IMR-90 (cell line): ENCODE measurements at regions not wholly inside any gene's neighbourhood (a gene's known extent, or its start where the extent isn't known, plus 50 kb on each side); places are given as distances from the start of the nearest gene placed in this dataset.

Experiments
- ATAC-seq: fragments of 200-7000 bp; cut with Tn5 transposase; 2 replicates; pipeline ENCODE4 v1.9.1; 2020; ENCODE audit warnings: low read depth, mild to moderate bottlenecking, moderate library complexity
- BruUV-seq: library from RNA; stranded (reverse); fragments of 400-500 nt; replicated peaks from 2 replicates; lab custom pipeline; 2021; lab: Mats Ljungman, UMichigan
- CTCF ChIA-PET: fragments of 300-600 bp; formaldehyde crosslinking; extraction: SDS; loops from one replicate; lab custom pipeline; 2021; ENCODE audit warnings: antibody characterized with exemption; lab: Yijun Ruan, JAX
- POLR2A ChIA-PET: fragments of 300-600 bp; sonication (Branson Sonifier 250); formaldehyde crosslinking; loops from one replicate; lab custom pipeline; 2022; ENCODE audit warnings: antibody characterized with exemption; ENCODE audit not compliant: unreplicated experiment; lab: Charles Lee
- DNase-seq: peaks from one replicate; pipeline ENCODE4 v3.0.0; 2013
- H2AFZ ChIP-seq: replicated peaks from 2 replicates; pipeline ENCODE3; 2013; ENCODE audit warnings: low read length, mild to moderate bottlenecking; ENCODE audit not compliant: poor library complexity
- H2AK5ac ChIP-seq: 2 replicates; pipeline ENCODE4 v1.6.1; 2013; ENCODE audit warnings: low read depth, low read length, inconsistent platforms
- H2AK9ac ChIP-seq: replicated peaks from 2 replicates; pipeline ENCODE3; 2013; ENCODE audit warnings: mild to moderate bottlenecking, low read depth, low read length, moderate library complexity; ENCODE audit not compliant: poor library complexity
- H2BK120ac ChIP-seq: 2 replicates; pipeline ENCODE4 v1.6.1; 2013; ENCODE audit warnings: low read depth, low read length, inconsistent platforms
- H2BK15ac ChIP-seq: 3 replicates; pipeline ENCODE4 v1.6.1; 2013; ENCODE audit warnings: low read depth, low read length, inconsistent platforms
- H2BK20ac ChIP-seq: 2 replicates; pipeline ENCODE4 v1.6.1; 2013; ENCODE audit warnings: low read depth, mild to moderate bottlenecking, inconsistent platforms, low read length, moderate library complexity
- H2BK5ac ChIP-seq: 2 replicates; pipeline ENCODE4 v1.6.1; 2013; ENCODE audit warnings: mild to moderate bottlenecking, low read depth, low read length, inconsistent platforms; ENCODE audit not compliant: poor library complexity, severe bottlenecking
- H3K14ac ChIP-seq: replicated peaks from 2 replicates; pipeline ENCODE4 v1.6.1; 2013; ENCODE audit warnings: low read depth, low read length, inconsistent platforms
- H3K18ac ChIP-seq: 2 replicates; pipeline ENCODE4 v1.6.1; 2013; ENCODE audit warnings: low read depth, low read length, control low read depth
- H3K23ac ChIP-seq: 2 replicates; pipeline ENCODE4 v1.6.1; 2013; ENCODE audit warnings: low read depth, low read length, inconsistent platforms
- H3K27ac ChIP-seq: 2 replicates; pipeline ENCODE4 v1.5.1; 2013; ENCODE audit warnings: mild to moderate bottlenecking, control low read depth, low read length; ENCODE audit not compliant: insufficient read depth
- H3K27me3 ChIP-seq: 2 replicates; pipeline ENCODE4 v1.6.1; 2013; ENCODE audit warnings: low read length; ENCODE audit not compliant: control insufficient read depth, insufficient read depth
- H3K36me3 ChIP-seq: 2 replicates; pipeline ENCODE4 v1.6.1; 2013; ENCODE audit warnings: low read length, mixed read lengths; ENCODE audit not compliant: control insufficient read depth, insufficient read depth
- H3K4ac ChIP-seq: 2 replicates; pipeline ENCODE4 v1.6.1; 2013; ENCODE audit warnings: low read depth, low read length, inconsistent platforms
- H3K4me1 ChIP-seq: 2 replicates; pipeline ENCODE4 v1.6.1; 2013; ENCODE audit warnings: low read length, mixed read lengths; ENCODE audit not compliant: control insufficient read depth, insufficient read depth
- H3K4me2 ChIP-seq: 2 replicates; pipeline ENCODE4 v1.6.1; 2013; ENCODE audit warnings: low read depth, mild to moderate bottlenecking, control low read depth, low read length, moderate library complexity
- H3K4me3 ChIP-seq: 2 replicates; pipeline ENCODE4 v1.5.1; 2013; ENCODE audit warnings: low read depth, mild to moderate bottlenecking, control low read depth, low read length, moderate library complexity; ENCODE audit not compliant: insufficient read depth
- H3K56ac ChIP-seq: 2 replicates; pipeline ENCODE4 v1.6.1; 2013; ENCODE audit warnings: low read length, inconsistent platforms; ENCODE audit not compliant: insufficient read depth; ENCODE audit errors: extremely low read depth
- H3K79me1 ChIP-seq, 2 experiments: 2 replicates each; pipeline ENCODE4 v1.6.1; 2013; ENCODE audit warnings: low read length in 2 of 2, inconsistent platforms in 1 of 2, low read depth in 1 of 2
- H3K9ac ChIP-seq: 2 replicates; pipeline ENCODE4 v1.6.1; 2013; ENCODE audit warnings: low read depth, low read length, control low read depth
- H3K9me1 ChIP-seq: 2 replicates; pipeline ENCODE4 v1.6.1; 2013; ENCODE audit warnings: low read length, inconsistent platforms; ENCODE audit not compliant: insufficient read depth
- H3K9me3 ChIP-seq: 2 replicates; pipeline ENCODE4 v1.6.1; 2013; ENCODE audit warnings: low read length; ENCODE audit not compliant: control insufficient read depth, insufficient read depth
- H4K20me1 ChIP-seq: 2 replicates; pipeline ENCODE4 v1.6.1; 2013; ENCODE audit warnings: low read length, inconsistent platforms; ENCODE audit not compliant: insufficient read depth
- H4K5ac ChIP-seq: 2 replicates; pipeline ENCODE4 v1.6.1; 2013; ENCODE audit warnings: mild to moderate bottlenecking, low read depth, low read length, control low read depth
- H4K8ac ChIP-seq, 2 experiments: 2 replicates each; pipeline ENCODE4 v1.6.1; 2013; ENCODE audit warnings: low read depth in 2 of 2, low read length in 2 of 2, control low read depth in 1 of 2, inconsistent platforms in 1 of 2
- H4K91ac ChIP-seq: 2 replicates; pipeline ENCODE4 v1.6.1; 2013; ENCODE audit warnings: low read depth, low read length, inconsistent platforms; ENCODE audit not compliant: insufficient read depth
- FOS ChIP-seq: fragments of 150-350 bp; IDR thresholded peaks from 2 replicates; pipeline ENCODE4 v1.6.1; 2016; ENCODE audit warnings: low read depth, low read length
- MXI1 ChIP-seq: IDR thresholded peaks from 2 replicates; pipeline ENCODE4 v1.6.1; 2012; ENCODE audit warnings: low read depth, mild to moderate bottlenecking, low read length, moderate library complexity, borderline replicate concordance
- NFE2L2 ChIP-seq: fragments of 150-350 bp; IDR thresholded peaks from 2 replicates; pipeline ENCODE4 v1.6.1; 2016; ENCODE audit warnings: low read depth, mild to moderate bottlenecking, low read length
- POLR2A ChIP-seq: IDR thresholded peaks from 2 replicates; pipeline ENCODE4 v1.6.1; 2012; ENCODE audit warnings: mild to moderate bottlenecking, low read depth, low read length
- RAD21 ChIP-seq: IDR thresholded peaks from 2 replicates; pipeline ENCODE4 v1.6.1; 2012; ENCODE audit warnings: low read length, improper control_type of control experiment
- RCOR1 ChIP-seq: IDR thresholded peaks from 2 replicates; pipeline ENCODE4 v1.6.1; 2012; ENCODE audit warnings: mild to moderate bottlenecking, low read length, improper control_type of control experiment; ENCODE audit not compliant: insufficient replicate concordance
- RFX5 ChIP-seq: IDR thresholded peaks from 2 replicates; pipeline ENCODE4 v1.8.0; 2012; ENCODE audit warnings: low read depth, mild to moderate bottlenecking, low read length, moderate library complexity
- SMC3 ChIP-seq: fragments of 150-350 bp; IDR thresholded peaks from 2 replicates; pipeline ENCODE4 v1.6.1; 2016; ENCODE audit warnings: low read depth, mild to moderate bottlenecking, antibody characterized with exemption, low read length, moderate library complexity
- WGBS, 2 experiments: methylation state at CpG; one replicate each; pipeline versions ENCODE4 v1.1.5 to v1.1.7; 2013; ENCODE audit warnings: missing lambda C conversion rate in 2 of 2; ENCODE audit not compliant: insufficient read length in 1 of 2; ENCODE audit errors: extremely low coverage in 2 of 2; 5-methylcytosine and 5-hydroxymethylcytosine counted together
- dilution Hi-C: fragments of 300-500 bp; cut with HindIII; formaldehyde crosslinking; loops from one replicate; pipeline ENCODE4 v1.14.3; 2018; ENCODE audit warnings: low sequenced_read_pairs; ENCODE audit not compliant: unreplicated experiment
- in situ Hi-C: fragments of 300-500 bp; cut with MboI; formaldehyde crosslinking; loops from 3 replicates; pipeline ENCODE4 v1.14.3; 2019; ENCODE audit warnings: low sequenced_read_pairs, inconsistent platforms, mixed read lengths
- intact Hi-C: fragments of 100-400 bp; cut with micrococcal nuclease; formaldehyde crosslinking; loops from 2 replicates; pipeline ENCODE4 v1.10.0; 2022
- TF ChIP-seq, protein P1 (sequence below): conservative IDR thresholded peaks from 2 replicates; pipeline ENCODE4 v1.5.1; 2012; ENCODE audit warnings: mild to moderate bottlenecking, low read depth, low read length, improper control_type of control experiment
- TF ChIP-seq, protein P2 (sequence below): fragments of 150-350 bp; IDR thresholded peaks from 2 replicates; pipeline ENCODE4 v1.6.1; 2017; ENCODE audit warnings: mild to moderate bottlenecking, antibody characterized with exemption, low read length, low read depth
- TF ChIP-seq, protein P3 (sequence below): fragments of 150-350 bp; IDR thresholded peaks from 2 replicates; pipeline ENCODE4 v1.6.1; 2016; ENCODE audit warnings: low read depth, mild to moderate bottlenecking, low read length, moderate library complexity, borderline replicate concordance

DNA sequence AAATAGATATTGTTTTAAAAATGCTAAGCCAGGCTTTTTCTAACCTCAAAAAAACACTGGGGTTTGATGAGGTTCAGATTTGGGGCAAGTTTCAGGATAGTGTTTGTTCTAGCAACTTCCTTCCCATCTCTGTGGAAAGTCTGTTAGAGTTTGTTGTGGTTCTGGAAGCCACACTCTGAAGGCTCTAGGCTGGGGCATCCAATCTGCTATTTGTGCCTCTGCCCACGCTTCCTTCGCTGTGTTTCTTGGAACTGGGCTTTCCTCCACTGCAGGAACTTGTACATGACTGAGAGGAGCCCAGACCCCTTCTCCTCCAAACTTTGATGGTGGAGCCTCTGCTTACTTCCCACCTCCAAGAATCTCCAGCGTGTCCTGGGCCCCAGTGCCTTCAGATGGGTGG lies 108.5 kb upstream of the SLC25A13 start:
- H3K9me1 ChIP-seq, result no peaks in the 10 kb centered on the region
- H3K9ac ChIP-seq, result no peak overlapping the region
- 0 out of 2 replicates have a peak, but pooled peaks cover 1% of the 10 kb centered on the region for H3K27me3 ChIP-seq
- no TSS peak for BruUV-seq
- H4K91ac ChIP-seq, result no peak overlapping the region
- H3K18ac ChIP-seq, result no peak overlapping the region
- in situ Hi-C loops, result no loop called here
- no peak overlapping the region for H3K23ac ChIP-seq
- H3K56ac ChIP-seq, result no peak overlapping the region
- H3K27ac ChIP-seq, result no peak overlapping the region
- H2BK15ac ChIP-seq, result no peak overlapping the region
- H2AK5ac ChIP-seq, result no peak overlapping the region
- H2BK5ac ChIP-seq, result no peak overlapping the region
- H2AK9ac ChIP-seq, result no peak overlapping the region
- TF ChIP-seq, protein P1, sequence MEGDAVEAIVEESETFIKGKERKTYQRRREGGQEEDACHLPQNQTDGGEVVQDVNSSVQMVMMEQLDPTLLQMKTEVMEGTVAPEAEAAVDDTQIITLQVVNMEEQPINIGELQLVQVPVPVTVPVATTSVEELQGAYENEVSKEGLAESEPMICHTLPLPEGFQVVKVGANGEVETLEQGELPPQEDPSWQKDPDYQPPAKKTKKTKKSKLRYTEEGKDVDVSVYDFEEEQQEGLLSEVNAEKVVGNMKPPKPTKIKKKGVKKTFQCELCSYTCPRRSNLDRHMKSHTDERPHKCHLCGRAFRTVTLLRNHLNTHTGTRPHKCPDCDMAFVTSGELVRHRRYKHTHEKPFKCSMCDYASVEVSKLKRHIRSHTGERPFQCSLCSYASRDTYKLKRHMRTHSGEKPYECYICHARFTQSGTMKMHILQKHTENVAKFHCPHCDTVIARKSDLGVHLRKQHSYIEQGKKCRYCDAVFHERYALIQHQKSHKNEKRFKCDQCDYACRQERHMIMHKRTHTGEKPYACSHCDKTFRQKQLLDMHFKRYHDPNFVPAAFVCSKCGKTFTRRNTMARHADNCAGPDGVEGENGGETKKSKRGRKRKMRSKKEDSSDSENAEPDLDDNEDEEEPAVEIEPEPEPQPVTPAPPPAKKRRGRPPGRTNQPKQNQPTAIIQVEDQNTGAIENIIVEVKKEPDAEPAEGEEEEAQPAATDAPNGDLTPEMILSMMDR, result no peak
- TF ChIP-seq RCOR1 (no peak), RFX5 (no peak), SMC3 (no peak), MXI1 (no peak), NFE2L2 (no peak), FOS (no peak), POLR2A (no peak), RAD21 (no peak)
- TF ChIP-seq, protein P2, sequence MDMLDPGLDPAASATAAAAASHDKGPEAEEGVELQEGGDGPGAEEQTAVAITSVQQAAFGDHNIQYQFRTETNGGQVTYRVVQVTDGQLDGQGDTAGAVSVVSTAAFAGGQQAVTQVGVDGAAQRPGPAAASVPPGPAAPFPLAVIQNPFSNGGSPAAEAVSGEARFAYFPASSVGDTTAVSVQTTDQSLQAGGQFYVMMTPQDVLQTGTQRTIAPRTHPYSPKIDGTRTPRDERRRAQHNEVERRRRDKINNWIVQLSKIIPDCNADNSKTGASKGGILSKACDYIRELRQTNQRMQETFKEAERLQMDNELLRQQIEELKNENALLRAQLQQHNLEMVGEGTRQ, result no peak
- TF ChIP-seq, protein P3, sequence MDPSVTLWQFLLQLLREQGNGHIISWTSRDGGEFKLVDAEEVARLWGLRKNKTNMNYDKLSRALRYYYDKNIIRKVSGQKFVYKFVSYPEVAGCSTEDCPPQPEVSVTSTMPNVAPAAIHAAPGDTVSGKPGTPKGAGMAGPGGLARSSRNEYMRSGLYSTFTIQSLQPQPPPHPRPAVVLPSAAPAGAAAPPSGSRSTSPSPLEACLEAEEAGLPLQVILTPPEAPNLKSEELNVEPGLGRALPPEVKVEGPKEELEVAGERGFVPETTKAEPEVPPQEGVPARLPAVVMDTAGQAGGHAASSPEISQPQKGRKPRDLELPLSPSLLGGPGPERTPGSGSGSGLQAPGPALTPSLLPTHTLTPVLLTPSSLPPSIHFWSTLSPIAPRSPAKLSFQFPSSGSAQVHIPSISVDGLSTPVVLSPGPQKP, result no peak
- no peaks in the 10 kb centered on the region for H3K4me1 ChIP-seq
- no peak for DNase-seq
- no peaks in the 10 kb centered on the region for H3K36me3 ChIP-seq
- no peak overlapping the region for H2BK120ac ChIP-seq
- H4K5ac ChIP-seq, result no peak overlapping the region
- no peak overlapping the region for H2BK20ac ChIP-seq
- ChIA-PET CTCF (no interaction called here), POLR2A (no interaction called here)
- no peak overlapping the region for H4K8ac ChIP-seq
- dilution Hi-C loops, result no loop called here
- H3K14ac ChIP-seq, result no peak overlapping the region
- no peak overlapping the region for H2AFZ ChIP-seq
- H3K4ac ChIP-seq, result no peak overlapping the region
- H4K20me1 ChIP-seq, result no peaks in the 10 kb centered on the region
- H3K79me1 ChIP-seq, result no peaks in the 10 kb centered on the region
- no peak for ATAC-seq
- no peak overlapping the region for H3K4me3 ChIP-seq
- H3K4me2 ChIP-seq, result no peak overlapping the region
- no peaks in the 10 kb centered on the region for H3K9me3 ChIP-seq
- intact Hi-C loops, result no loop called here
- no CpG with 5 or more reads among the region's 3 CpGs for WGBS, 2 experiments
